ENCODE measurements at regions not wholly inside any gene's neighbourhood (a gene's known extent, or its start where the extent isn't known, plus 50 kb on each side); places are given as distances from the start of the nearest gene placed in this dataset.

DNA sequence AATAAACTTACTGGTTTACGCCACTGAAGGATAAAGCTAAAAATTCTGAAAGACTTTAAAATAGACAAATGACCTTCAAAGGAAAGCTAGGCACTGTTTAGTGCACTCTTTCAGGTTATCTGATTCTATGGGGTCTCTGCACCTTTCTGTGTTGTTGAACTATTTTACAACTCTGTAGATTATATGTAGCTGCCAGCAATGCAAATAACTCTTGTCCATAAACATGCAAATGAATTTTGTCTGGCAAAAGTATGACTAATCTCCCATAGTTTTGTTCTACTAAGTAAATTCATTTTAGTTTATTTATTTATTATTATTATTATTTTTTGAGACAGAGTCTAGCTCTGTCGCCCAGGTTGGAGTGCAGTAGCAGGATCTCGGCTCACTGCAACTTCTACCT, 266.3 kb upstream of the CCDC196 start:
- TF ChIP-seq, protein P1, sequence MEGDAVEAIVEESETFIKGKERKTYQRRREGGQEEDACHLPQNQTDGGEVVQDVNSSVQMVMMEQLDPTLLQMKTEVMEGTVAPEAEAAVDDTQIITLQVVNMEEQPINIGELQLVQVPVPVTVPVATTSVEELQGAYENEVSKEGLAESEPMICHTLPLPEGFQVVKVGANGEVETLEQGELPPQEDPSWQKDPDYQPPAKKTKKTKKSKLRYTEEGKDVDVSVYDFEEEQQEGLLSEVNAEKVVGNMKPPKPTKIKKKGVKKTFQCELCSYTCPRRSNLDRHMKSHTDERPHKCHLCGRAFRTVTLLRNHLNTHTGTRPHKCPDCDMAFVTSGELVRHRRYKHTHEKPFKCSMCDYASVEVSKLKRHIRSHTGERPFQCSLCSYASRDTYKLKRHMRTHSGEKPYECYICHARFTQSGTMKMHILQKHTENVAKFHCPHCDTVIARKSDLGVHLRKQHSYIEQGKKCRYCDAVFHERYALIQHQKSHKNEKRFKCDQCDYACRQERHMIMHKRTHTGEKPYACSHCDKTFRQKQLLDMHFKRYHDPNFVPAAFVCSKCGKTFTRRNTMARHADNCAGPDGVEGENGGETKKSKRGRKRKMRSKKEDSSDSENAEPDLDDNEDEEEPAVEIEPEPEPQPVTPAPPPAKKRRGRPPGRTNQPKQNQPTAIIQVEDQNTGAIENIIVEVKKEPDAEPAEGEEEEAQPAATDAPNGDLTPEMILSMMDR (IDR thresholded peaks at IDR 0.05): no peak
- no peak for TF ChIP-seq ZFX (IDR thresholded peaks at IDR 0.05; ENCODE audit: borderline replicate concordance)

Data from 22Rv1 (cell line).